ENCODE measurements at regions not wholly inside any gene's neighbourhood (a gene's known extent, or its start where the extent isn't known, plus 50 kb on each side); places are given as distances from the start of the nearest gene placed in this dataset.
"Not testable (repeated sequence)": the region's sequence is repeated elsewhere in the genome, so short reads cannot be mapped to it uniquely, and the experiment has no call there.

- Histone ChIP-seq H3K36me3 (ENCODE audit: control insufficient read depth in 2 of 2, insufficient read depth in 2 of 2, low read length in 2 of 2) (no peaks in the 10 kb centered on the region), H3K9ac (ENCODE audit: low read depth in 1 of 2, low read length in 2 of 2) (no peak overlapping the region), H3K4me1 (ENCODE audit: control insufficient read depth in 2 of 2, insufficient read depth in 2 of 2, low read length in 2 of 2) (no peaks in the 10 kb centered on the region), H3K27ac (ENCODE audit: low read depth in 2 of 2, low read length in 2 of 2) (no peak overlapping the region), H3K4me3 (ENCODE audit: low read length in 2 of 2) (no peak overlapping the region), H3K9me3 (ENCODE audit: control insufficient read depth in 2 of 2, low read length in 2 of 2) (no peaks in the 10 kb centered on the region), H3K27me3 (ENCODE audit: control insufficient read depth in 2 of 2, insufficient read depth in 2 of 2, low read length in 2 of 2) (no peaks in the 10 kb centered on the region)
Observed at GRCh38 chr4:189600264-189600663, 340.4 kb upstream of the FRG1 start.

- no peaks in the 10 kb centered on the region for H3K27me3 ChIP-seq (ENCODE audit: control insufficient read depth in 2 of 2, insufficient read depth in 2 of 2, low read length in 2 of 2)
- H3K36me3 ChIP-seq (ENCODE audit: control insufficient read depth in 2 of 2, insufficient read depth in 2 of 2, low read length in 2 of 2) = no peaks in the 10 kb centered on the region
- H3K4me1 ChIP-seq (ENCODE audit: control insufficient read depth in 2 of 2, insufficient read depth in 2 of 2, low read length in 2 of 2) = no peaks in the 10 kb centered on the region
- no peak overlapping the region for H3K9ac ChIP-seq (ENCODE audit: low read depth in 1 of 2, low read length in 2 of 2)
- H3K4me3 ChIP-seq (ENCODE audit: low read length in 2 of 2) = no peak overlapping the region
- H3K9me3 ChIP-seq (ENCODE audit: control insufficient read depth in 2 of 2, low read length in 2 of 2) = no peaks in the 10 kb centered on the region
- H3K27ac ChIP-seq (ENCODE audit: low read depth in 2 of 2, low read length in 2 of 2) = no peak overlapping the region
Observed at GRCh38 chr4:189600718-189601435, 339.8 kb upstream of the FRG1 start.

- not testable (repeated sequence) for H3K4me1 ChIP-seq (ENCODE audit: control insufficient read depth in 2 of 2, insufficient read depth in 2 of 2, low read length in 2 of 2); H3K27me3 ChIP-seq (ENCODE audit: control insufficient read depth in 2 of 2, insufficient read depth in 2 of 2, low read length in 2 of 2); H3K36me3 ChIP-seq (ENCODE audit: control insufficient read depth in 2 of 2, insufficient read depth in 2 of 2, low read length in 2 of 2)
Observed at GRCh38 chr4:189602827-189603226, 337.8 kb upstream of the FRG1 start.

GRCh38 chr4:189610571-189610970 is 330.1 kb upstream of the FRG1 start:
- not testable (repeated sequence) for H3K9me3 ChIP-seq (ENCODE audit: control insufficient read depth in 2 of 2, low read length in 2 of 2); H3K4me3 ChIP-seq (ENCODE audit: low read length in 2 of 2); H3K9ac ChIP-seq (ENCODE audit: low read depth in 1 of 2, low read length in 2 of 2); H3K36me3 ChIP-seq (ENCODE audit: control insufficient read depth in 2 of 2, insufficient read depth in 2 of 2, low read length in 2 of 2); H3K27ac ChIP-seq (ENCODE audit: low read depth in 2 of 2, low read length in 2 of 2); H3K27me3 ChIP-seq (ENCODE audit: control insufficient read depth in 2 of 2, insufficient read depth in 2 of 2, low read length in 2 of 2); H3K4me1 ChIP-seq (ENCODE audit: control insufficient read depth in 2 of 2, insufficient read depth in 2 of 2, low read length in 2 of 2)

More at GRCh38 chr4:189602827-189603226, 337.8 kb upstream of the FRG1 start:
- not testable (repeated sequence) for H3K27ac ChIP-seq (ENCODE audit: low read depth in 2 of 2, low read length in 2 of 2); H3K9me3 ChIP-seq (ENCODE audit: control insufficient read depth in 2 of 2, low read length in 2 of 2); H3K4me3 ChIP-seq (ENCODE audit: low read length in 2 of 2); H3K9ac ChIP-seq (ENCODE audit: low read depth in 1 of 2, low read length in 2 of 2)

- H3K9ac ChIP-seq (ENCODE audit: low read depth in 1 of 2, low read length in 2 of 2) = no peak overlapping the region
- H3K36me3 ChIP-seq (ENCODE audit: control insufficient read depth in 2 of 2, insufficient read depth in 2 of 2, low read length in 2 of 2) = no peaks in the 10 kb centered on the region
- H3K9me3 ChIP-seq (ENCODE audit: control insufficient read depth in 2 of 2, low read length in 2 of 2) = no peaks in the 10 kb centered on the region
- no peaks in the 10 kb centered on the region for H3K27me3 ChIP-seq (ENCODE audit: control insufficient read depth in 2 of 2, insufficient read depth in 2 of 2, low read length in 2 of 2)
- no peak overlapping the region for H3K4me3 ChIP-seq (ENCODE audit: low read length in 2 of 2)
- H3K4me1 ChIP-seq (ENCODE audit: control insufficient read depth in 2 of 2, insufficient read depth in 2 of 2, low read length in 2 of 2) = no peaks in the 10 kb centered on the region
- no peak overlapping the region for H3K27ac ChIP-seq (ENCODE audit: low read depth in 2 of 2, low read length in 2 of 2)
Observed at GRCh38 chr4:189613207-189613606, 327.5 kb upstream of the FRG1 start.

GRCh38 chr4:189615217-189615663 is 325.4 kb upstream of the FRG1 start:
- Histone ChIP-seq H3K4me3 (ENCODE audit: low read length in 2 of 2) (no peak overlapping the region), H3K9ac (ENCODE audit: low read depth in 1 of 2, low read length in 2 of 2) (no peak overlapping the region), H3K9me3 (ENCODE audit: control insufficient read depth in 2 of 2, low read length in 2 of 2) (no peaks in the 10 kb centered on the region), H3K36me3 (ENCODE audit: control insufficient read depth in 2 of 2, insufficient read depth in 2 of 2, low read length in 2 of 2) (no peaks in the 10 kb centered on the region), H3K27ac (ENCODE audit: low read depth in 2 of 2, low read length in 2 of 2) (no peak overlapping the region), H3K4me1 (ENCODE audit: control insufficient read depth in 2 of 2, insufficient read depth in 2 of 2, low read length in 2 of 2) (no peaks in the 10 kb centered on the region), H3K27me3 (ENCODE audit: control insufficient read depth in 2 of 2, insufficient read depth in 2 of 2, low read length in 2 of 2) (no peaks in the 10 kb centered on the region)

- not testable (repeated sequence) for H3K9me3 ChIP-seq (ENCODE audit: control insufficient read depth in 2 of 2, low read length in 2 of 2)
Observed at GRCh38 chr4:189617741-189618140, 322.9 kb upstream of the FRG1 start.

GRCh38 chr4:189619441-189620250 is 321.0 kb upstream of the FRG1 start:
- H3K9me3 ChIP-seq (ENCODE audit: control insufficient read depth in 2 of 2, low read length in 2 of 2); H3K27ac ChIP-seq (ENCODE audit: low read depth in 2 of 2, low read length in 2 of 2); H3K27me3 ChIP-seq (ENCODE audit: control insufficient read depth in 2 of 2, insufficient read depth in 2 of 2, low read length in 2 of 2); H3K36me3 ChIP-seq (ENCODE audit: control insufficient read depth in 2 of 2, insufficient read depth in 2 of 2, low read length in 2 of 2); H3K9ac ChIP-seq (ENCODE audit: low read depth in 1 of 2, low read length in 2 of 2); H3K4me3 ChIP-seq (ENCODE audit: low read length in 2 of 2); H3K4me1 ChIP-seq (ENCODE audit: control insufficient read depth in 2 of 2, insufficient read depth in 2 of 2, low read length in 2 of 2): not testable (repeated sequence)

More at GRCh38 chr4:189617741-189618140, 322.9 kb upstream of the FRG1 start:
- H3K9ac ChIP-seq (ENCODE audit: low read depth in 1 of 2, low read length in 2 of 2); H3K4me1 ChIP-seq (ENCODE audit: control insufficient read depth in 2 of 2, insufficient read depth in 2 of 2, low read length in 2 of 2); H3K27me3 ChIP-seq (ENCODE audit: control insufficient read depth in 2 of 2, insufficient read depth in 2 of 2, low read length in 2 of 2); H3K36me3 ChIP-seq (ENCODE audit: control insufficient read depth in 2 of 2, insufficient read depth in 2 of 2, low read length in 2 of 2); H3K27ac ChIP-seq (ENCODE audit: low read depth in 2 of 2, low read length in 2 of 2); H3K4me3 ChIP-seq (ENCODE audit: low read length in 2 of 2): not testable (repeated sequence)

GRCh38 chr4:189622574-189622973 is 318.1 kb upstream of the FRG1 start:
- H3K36me3 ChIP-seq (ENCODE audit: control insufficient read depth in 2 of 2, insufficient read depth in 2 of 2, low read length in 2 of 2); H3K9me3 ChIP-seq (ENCODE audit: control insufficient read depth in 2 of 2, low read length in 2 of 2); H3K9ac ChIP-seq (ENCODE audit: low read depth in 1 of 2, low read length in 2 of 2); H3K4me3 ChIP-seq (ENCODE audit: low read length in 2 of 2); H3K4me1 ChIP-seq (ENCODE audit: control insufficient read depth in 2 of 2, insufficient read depth in 2 of 2, low read length in 2 of 2); H3K27ac ChIP-seq (ENCODE audit: low read depth in 2 of 2, low read length in 2 of 2); H3K27me3 ChIP-seq (ENCODE audit: control insufficient read depth in 2 of 2, insufficient read depth in 2 of 2, low read length in 2 of 2): not testable (repeated sequence)

GRCh38 chr4:189627041-189627440 is 313.6 kb upstream of the FRG1 start:
- H3K4me3 ChIP-seq (ENCODE audit: low read length in 2 of 2); H3K27me3 ChIP-seq (ENCODE audit: control insufficient read depth in 2 of 2, insufficient read depth in 2 of 2, low read length in 2 of 2); H3K36me3 ChIP-seq (ENCODE audit: control insufficient read depth in 2 of 2, insufficient read depth in 2 of 2, low read length in 2 of 2); H3K9me3 ChIP-seq (ENCODE audit: control insufficient read depth in 2 of 2, low read length in 2 of 2); H3K27ac ChIP-seq (ENCODE audit: low read depth in 2 of 2, low read length in 2 of 2); H3K9ac ChIP-seq (ENCODE audit: low read depth in 1 of 2, low read length in 2 of 2); H3K4me1 ChIP-seq (ENCODE audit: control insufficient read depth in 2 of 2, insufficient read depth in 2 of 2, low read length in 2 of 2): not testable (repeated sequence)

All from mucosa of rectum (tissue), 2 donors.